Cardiac muscle cell (in vitro differentiated cells and primary cell): ENCODE measurements at regions not wholly inside any gene's neighbourhood (a gene's known extent, or its start where the extent isn't known, plus 50 kb on each side); places are given as distances from the start of the nearest gene placed in this dataset.
A peak's percentile ranks its signal among the peaks of the same experiment; 100 is the strongest.

Source experiments
- DNase-seq, 2 donors: peaks; one replicate each; pipeline versions ENCODE4 v3.0.0 to v3.0.0-alpha.2; 2010 to 2017; ENCODE audit warnings: low read depth in 1 of 2, low spot score in 1 of 2
- H3K27ac ChIP-seq: fragments of 200-600 bp; sonication (generic); 2 replicates; pipeline ENCODE4 v1.5.1; 2016
- H3K27me3 ChIP-seq: fragments of 200-600 bp; sonication (generic); 2 replicates; pipeline ENCODE4 v1.6.0; 2016; ENCODE audit warnings: control low read depth
- H3K36me3 ChIP-seq: fragments of 200-600 bp; sonication (generic); 2 replicates; pipeline ENCODE4 v1.5.1; 2016; ENCODE audit warnings: control low read depth
- H3K4me1 ChIP-seq: fragments of 200-600 bp; sonication (generic); 2 replicates; pipeline ENCODE4 v1.8.1; 2017; ENCODE audit warnings: low read depth, mild to moderate bottlenecking, mixed run types
- H3K4me3 ChIP-seq: fragments of 200-600 bp; sonication (generic); 2 replicates; pipeline ENCODE4 v1.5.1; 2016; ENCODE audit warnings: mild to moderate bottlenecking
- H3K9me3 ChIP-seq: fragments of 200-600 bp; sonication (generic); 2 replicates; pipeline ENCODE4 v1.5.1; 2017; ENCODE audit warnings: low read depth, mild to moderate bottlenecking, control low read depth
- TF ChIP-seq, protein P1 (sequence below): IDR thresholded peaks from 2 replicates; pipeline ENCODE4 v1.5.1; 2012; ENCODE audit warnings: low read depth, mild to moderate bottlenecking, low read length

DNA sequence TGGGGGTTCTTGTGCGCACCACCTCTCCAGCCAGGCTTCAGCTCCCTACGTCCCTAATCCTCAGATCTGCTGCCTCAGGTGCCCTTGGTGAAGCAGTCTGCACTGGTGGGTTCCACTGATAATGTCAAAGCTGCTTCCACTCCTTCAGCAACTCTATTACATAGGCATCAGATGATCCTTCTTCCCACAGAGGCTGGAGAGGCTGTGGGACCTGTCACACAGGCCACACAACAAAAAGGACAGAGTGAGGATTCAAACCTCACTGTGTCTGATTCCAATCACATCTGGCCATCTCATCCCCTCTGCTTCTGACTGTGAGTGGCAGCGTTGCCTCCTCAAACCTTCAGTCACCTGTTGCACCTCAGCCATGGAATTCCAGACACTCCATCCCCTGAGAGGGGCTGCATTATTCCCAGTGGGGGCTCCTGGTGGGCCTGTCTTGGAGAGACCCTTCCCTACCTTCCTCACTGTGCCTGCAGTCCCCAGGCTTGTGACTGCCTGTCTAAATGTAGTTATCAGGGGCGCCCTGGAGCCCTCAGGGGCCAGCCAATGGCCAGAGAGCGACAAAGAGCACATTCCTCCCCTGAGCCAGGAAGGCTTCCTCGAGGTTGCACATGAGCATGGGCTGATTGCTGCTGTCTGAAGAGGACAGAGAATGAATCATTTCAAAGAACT is 211.4 kb upstream of the ECI2 start:
- Histone ChIP-seq H3K36me3 (no peaks in the 10 kb centered on the region), H3K27ac (no peak overlapping the region), H3K27me3 (no peaks in the 10 kb centered on the region), H3K9me3 (no peaks in the 10 kb centered on the region), H3K4me3 (no peak overlapping the region), H3K4me1 (peaks cover 15% of the 10 kb centered on the region)
- TF ChIP-seq, protein P1, sequence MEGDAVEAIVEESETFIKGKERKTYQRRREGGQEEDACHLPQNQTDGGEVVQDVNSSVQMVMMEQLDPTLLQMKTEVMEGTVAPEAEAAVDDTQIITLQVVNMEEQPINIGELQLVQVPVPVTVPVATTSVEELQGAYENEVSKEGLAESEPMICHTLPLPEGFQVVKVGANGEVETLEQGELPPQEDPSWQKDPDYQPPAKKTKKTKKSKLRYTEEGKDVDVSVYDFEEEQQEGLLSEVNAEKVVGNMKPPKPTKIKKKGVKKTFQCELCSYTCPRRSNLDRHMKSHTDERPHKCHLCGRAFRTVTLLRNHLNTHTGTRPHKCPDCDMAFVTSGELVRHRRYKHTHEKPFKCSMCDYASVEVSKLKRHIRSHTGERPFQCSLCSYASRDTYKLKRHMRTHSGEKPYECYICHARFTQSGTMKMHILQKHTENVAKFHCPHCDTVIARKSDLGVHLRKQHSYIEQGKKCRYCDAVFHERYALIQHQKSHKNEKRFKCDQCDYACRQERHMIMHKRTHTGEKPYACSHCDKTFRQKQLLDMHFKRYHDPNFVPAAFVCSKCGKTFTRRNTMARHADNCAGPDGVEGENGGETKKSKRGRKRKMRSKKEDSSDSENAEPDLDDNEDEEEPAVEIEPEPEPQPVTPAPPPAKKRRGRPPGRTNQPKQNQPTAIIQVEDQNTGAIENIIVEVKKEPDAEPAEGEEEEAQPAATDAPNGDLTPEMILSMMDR: no peak
- peak in 1 of 2 donors; percentile 62 for DNase-seq

- TF ChIP-seq, protein P1: no peak
- Histone ChIP-seq H3K27me3 (no peaks in the 10 kb centered on the region), H3K4me1 (peaks cover 15% of the 10 kb centered on the region), H3K36me3 (no peaks in the 10 kb centered on the region), H3K27ac (no peak overlapping the region), H3K9me3 (no peaks in the 10 kb centered on the region), H3K4me3 (no peak overlapping the region)
- no peak for DNase-seq
These were observed 210.2 kb upstream of the ECI2 start for GRCh38 chr6:4345543-4345942.

- no peaks in the 10 kb centered on the region for H3K9me3 ChIP-seq
- H3K4me3 ChIP-seq: no peak overlapping the region
- TF ChIP-seq, protein P1: no peak
- no peak overlapping the region for H3K27ac ChIP-seq
- no peak for DNase-seq
- H3K4me1 ChIP-seq: peaks cover 15% of the 10 kb centered on the region
- no peaks in the 10 kb centered on the region for H3K36me3 ChIP-seq
- no peaks in the 10 kb centered on the region for H3K27me3 ChIP-seq
These were observed 209.0 kb upstream of the ECI2 start for GRCh38 chr6:4344317-4344899.

GRCh38 chr6:4342407-4343137 is 207.2 kb upstream of the ECI2 start:
- no peak for DNase-seq
- no peaks in the 10 kb centered on the region for H3K27me3 ChIP-seq
- TF ChIP-seq, protein P1: no peak
- peaks cover 9% of the 10 kb centered on the region for H3K4me1 ChIP-seq
- no peaks in the 10 kb centered on the region for H3K36me3 ChIP-seq
- H3K4me3 ChIP-seq: no peak overlapping the region
- H3K27ac ChIP-seq: no peak overlapping the region
- no peaks in the 10 kb centered on the region for H3K9me3 ChIP-seq

DNA sequence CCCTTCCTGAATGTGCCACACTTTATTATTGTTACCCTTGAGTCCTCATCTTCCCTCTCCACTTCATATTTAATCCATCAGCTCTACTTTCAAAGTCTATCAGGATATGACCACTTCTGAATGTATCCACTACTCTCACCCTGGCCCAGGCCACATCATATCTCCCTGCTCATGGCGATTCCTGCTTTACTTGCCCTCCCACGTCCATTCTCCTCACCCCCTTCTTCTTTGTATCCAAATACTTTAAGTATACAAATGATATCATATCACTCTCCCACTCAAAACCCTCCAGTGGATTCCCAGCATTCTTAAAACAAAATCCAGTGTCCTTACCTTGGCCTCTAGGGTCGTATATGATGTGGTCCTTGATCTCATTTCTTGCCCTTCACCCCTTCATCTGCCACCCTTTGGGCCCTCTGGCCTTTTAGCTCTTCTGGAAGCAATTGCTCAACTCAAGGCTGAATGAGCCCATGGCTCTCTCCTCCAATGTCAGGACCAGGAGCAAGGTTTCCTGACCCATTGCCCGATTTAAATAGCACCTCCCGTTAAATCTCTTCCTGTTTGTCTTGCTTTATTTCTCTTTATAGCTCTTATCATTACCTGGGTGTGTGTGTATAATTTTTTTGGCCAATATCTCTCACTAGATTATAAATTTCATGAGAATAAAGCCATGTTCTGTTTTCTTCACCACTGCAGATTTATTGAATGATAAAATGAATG is 205.9 kb upstream of the ECI2 start:
- H3K27ac ChIP-seq: no peak overlapping the region
- TF ChIP-seq, protein P1: no peak
- no peaks in the 10 kb centered on the region for H3K36me3 ChIP-seq
- no peak overlapping the region for H3K4me3 ChIP-seq
- H3K9me3 ChIP-seq: no peaks in the 10 kb centered on the region
- peaks cover 4% of the 10 kb centered on the region for H3K4me1 ChIP-seq
- no peaks in the 10 kb centered on the region for H3K27me3 ChIP-seq
- DNase-seq: no peak
